ENCODE measurements at regions not wholly inside any gene's neighbourhood (a gene's known extent, or its start where the extent isn't known, plus 50 kb on each side); places are given as distances from the start of the nearest gene placed in this dataset.

GRCh38 chr10:63788152-63788821, 267.1 kb downstream of the REEP3 start (continued):
- TF ChIP-seq ZNF704 (CRISPR knock-in tag; IDR thresholded peaks at IDR 0.05; ENCODE audit: borderline replicate concordance) (no peak), HNF4A (CRISPR knock-in tag; IDR thresholded peaks at IDR 0.05) (no peak), THAP11 (CRISPR knock-in tag; IDR thresholded peaks at IDR 0.05) (no peak)

GRCh38 chr10:63795094-63795860, 274.1 kb downstream of the REEP3 start:
- ATAC-seq = no peak
- H3K9me3 ChIP-seq (ENCODE audit: low read length) = no peaks in the 10 kb centered on the region
- TF ChIP-seq CREB1 (IDR thresholded peaks at IDR 0.05) (peak; percentile 51), CREB1 (CRISPR knock-in tag; IDR thresholded peaks at IDR 0.05) (no peak), ZNF326 (CRISPR knock-in tag; IDR thresholded peaks at IDR 0.05; ENCODE audit: borderline replicate concordance) (no peak), ZBTB43 (CRISPR knock-in tag; conservative IDR thresholded peaks at IDR 0.05) (no peak), E2F1 (CRISPR knock-in tag; IDR thresholded peaks at IDR 0.05) (no peak), NR2C2 (CRISPR knock-in tag; IDR thresholded peaks at IDR 0.05; ENCODE audit: borderline replicate concordance) (no peak), ETV5 (CRISPR knock-in tag; IDR thresholded peaks at IDR 0.05; ENCODE audit: borderline replicate concordance) (no peak), ZNF234 (CRISPR knock-in tag; conservative IDR thresholded peaks at IDR 0.05) (no peak), ATAD3A (CRISPR knock-in tag; IDR thresholded peaks at IDR 0.05) (no peak), PRDM4 (CRISPR knock-in tag; IDR thresholded peaks at IDR 0.05; ENCODE audit: borderline replicate concordance) (no peak), TEF (CRISPR knock-in tag; IDR thresholded peaks at IDR 0.05) (no peak), ATF7 (IDR thresholded peaks at IDR 0.05) (peak; percentile 43; the same call in 1 of the 2 replicates), ATF7 (CRISPR knock-in tag; IDR thresholded peaks at IDR 0.05) (no peak)
- H3K27me3 ChIP-seq (ENCODE audit: control insufficient read depth in 1 of 2, insufficient read depth in 2 of 2, low read length in 2 of 2) = no peaks in the 10 kb centered on the region
- no peak for FAIRE-seq
- no peaks in the 10 kb centered on the region for H4K20me1 ChIP-seq (ENCODE audit: insufficient read depth, low read length)
- no peaks in the 10 kb centered on the region for H3K79me2 ChIP-seq (ENCODE audit: insufficient read depth, low read length)
- H3K9ac ChIP-seq (ENCODE audit: insufficient read depth, low read depth, low read length) = no peak overlapping the region
- no peak overlapping the region for H2AFZ ChIP-seq (ENCODE audit: low read length)
- WGBS (ENCODE audit: low lambda C conversion rate) = 46% methylated on average over 8 of the region's 8 CpGs
- H3K4me3 ChIP-seq (replicated peaks in 1 of 3; ENCODE audit: insufficient read depth in 1 of 3, low read depth in 2 of 3, low read length in 3 of 3) = no peak overlapping the region
- H3K36me3 ChIP-seq (replicated peaks in 1 of 2; ENCODE audit: control insufficient read depth in 1 of 2, insufficient read depth in 2 of 2, low read length in 2 of 2) = no peaks in the 10 kb centered on the region
- H3K4me1 ChIP-seq (ENCODE audit: insufficient read depth, low read length) = no peaks in the 10 kb centered on the region
- ChIA-PET CTCF (ENCODE audit: low intra/inter-chr PET ratio, low total read pairs) (no interaction called here), POLR2A (no interaction called here)
- no TSS peak for BruUV-seq (replicated peaks)
- no peak overlapping the region for H3K27ac ChIP-seq (ENCODE audit: extremely low read length, insufficient read depth, low read length)
- H3K4me2 ChIP-seq (ENCODE audit: low read depth, low read length) = no peak overlapping the region
- in situ Hi-C loops (cut with HindIII; ENCODE audit: extremely low pct_ligation_motif_present, low pct_unique_long_range_greater_than_20kb) (no loop called here), intact Hi-C loops (cut with micrococcal nuclease; ENCODE audit: unreplicated experiment) (no loop called here)
- DNase-seq (ENCODE audit: low spot score) = no peak

Data from HepG2 (cell line).